NCI-H2107 treated with DMSO at 0.1 percent for 48 hours (cell line): ENCODE measurements at regions not wholly inside any gene's neighbourhood (a gene's known extent, or its start where the extent isn't known, plus 50 kb on each side); places are given as distances from the start of the nearest gene placed in this dataset.

Experiments used
- DNase-seq: peaks from one replicate; lab custom pipeline; 2025; ENCODE audit not compliant: unreplicated experiment; lab: John Stamatoyannopoulos, UW

GRCh38 chrX:122501652-122502051 is 682.4 kb upstream of the GRIA3 start:
- DNase-seq, result no peak

GRCh38 chrX:122504026-122504425 is 680.1 kb upstream of the GRIA3 start:
- DNase-seq, result no peak

GRCh38 chrX:122512561-122513072 is 671.5 kb upstream of the GRIA3 start:
- no peak for DNase-seq

GRCh38 chrX:122517786-122518185 is 666.3 kb upstream of the GRIA3 start:
- no peak for DNase-seq

- no peak for DNase-seq
These were observed 638.3 kb upstream of the GRIA3 start for GRCh38 chrX:122545778-122546177.

GRCh38 chrX:122546269-122546668 is 637.8 kb upstream of the GRIA3 start:
- DNase-seq, result no peak

- DNase-seq, result no peak
These were observed 631.7 kb upstream of the GRIA3 start for GRCh38 chrX:122552286-122552800.

GRCh38 chrX:122555925-122556324 is 628.2 kb upstream of the GRIA3 start:
- no peak for DNase-seq

GRCh38 chrX:122565952-122566351 is 618.1 kb upstream of the GRIA3 start:
- no peak for DNase-seq

GRCh38 chrX:122566401-122566800 is 617.7 kb upstream of the GRIA3 start:
- no peak for DNase-seq

GRCh38 chrX:122567911-122568310 is 616.2 kb upstream of the GRIA3 start:
- no peak for DNase-seq

GRCh38 chrX:122572461-122572860 is 611.6 kb upstream of the GRIA3 start:
- no peak for DNase-seq

- DNase-seq, result no peak
These were observed 605.0 kb upstream of the GRIA3 start for GRCh38 chrX:122579036-122579435.

GRCh38 chrX:122579526-122579925 is 604.6 kb upstream of the GRIA3 start:
- DNase-seq, result no peak

- DNase-seq, result no peak
These were observed 601.7 kb upstream of the GRIA3 start for GRCh38 chrX:122582280-122582974.

- no peak for DNase-seq
These were observed 601.1 kb upstream of the GRIA3 start for GRCh38 chrX:122582975-122583305.

- DNase-seq, result no peak
These were observed 600.5 kb upstream of the GRIA3 start for GRCh38 chrX:122583551-122583950.

- no peak for DNase-seq
These were observed 599.1 kb upstream of the GRIA3 start for GRCh38 chrX:122584981-122585380.

- no peak for DNase-seq
These were observed 597.2 kb upstream of the GRIA3 start for GRCh38 chrX:122586831-122587230.

- no peak for DNase-seq
These were observed 592.5 kb upstream of the GRIA3 start for GRCh38 chrX:122591546-122591945.

GRCh38 chrX:122596998-122597397 is 587.1 kb upstream of the GRIA3 start:
- no peak for DNase-seq

GRCh38 chrX:122622795-122623194 is 561.3 kb upstream of the GRIA3 start:
- DNase-seq, result no peak

- no peak for DNase-seq
These were observed 558.8 kb upstream of the GRIA3 start for GRCh38 chrX:122625239-122625638.
